GM12864 (cell line): ENCODE measurements at regions not wholly inside any gene's neighbourhood (a gene's known extent, or its start where the extent isn't known, plus 50 kb on each side); places are given as distances from the start of the nearest gene placed in this dataset.

ENCODE experiments used
- DNase-seq: peaks from one replicate; pipeline ENCODE4 v3.0.0-alpha.2; 2011; ENCODE audit warnings: low read depth
- H3K4me3 ChIP-seq: 2 replicates; pipeline ENCODE4 v1.5.1; 2011; ENCODE audit warnings: mild to moderate bottlenecking, low read depth, low read length, control low read depth
- CTCF ChIP-seq: IDR thresholded peaks from 2 replicates; pipeline ENCODE4 v1.5.1; 2011; ENCODE audit warnings: low read depth, mild to moderate bottlenecking, moderate library complexity, low read length, control low read depth, inconsistent platforms; ENCODE audit errors: missing control alignments

GRCh38 chr15:46672041-46672440 is 1037.2 kb downstream of the SQOR start:
- DNase-seq: no peak
- no peak overlapping the region for H3K4me3 ChIP-seq
- TF ChIP-seq CTCF: no peak

GRCh38 chr15:46676233-46677206 is 1040.8 kb upstream of the SEMA6D start:
- TF ChIP-seq CTCF: no peak
- DNase-seq: no peak
- no peak overlapping the region for H3K4me3 ChIP-seq

- H3K4me3 ChIP-seq: no peak overlapping the region
- no peak for TF ChIP-seq CTCF
- no peak for DNase-seq
Observed at GRCh38 chr15:46677491-46677890, 1039.8 kb upstream of the SEMA6D start.

- no peak for DNase-seq
- TF ChIP-seq CTCF: no peak
- no peak overlapping the region for H3K4me3 ChIP-seq
Observed at GRCh38 chr15:46681901-46682300, 1035.4 kb upstream of the SEMA6D start.

- TF ChIP-seq CTCF: no peak
- no peak for DNase-seq
- H3K4me3 ChIP-seq: no peak overlapping the region
Observed at GRCh38 chr15:46682969-46683791, 1034.1 kb upstream of the SEMA6D start.

GRCh38 chr15:46685096-46685495 is 1032.2 kb upstream of the SEMA6D start:
- no peak for DNase-seq
- TF ChIP-seq CTCF: no peak

More at GRCh38 chr15:46685096-46685495, 1032.2 kb upstream of the SEMA6D start:
- no peak overlapping the region for H3K4me3 ChIP-seq
